IMR-90 (cell line): ENCODE measurements at regions not wholly inside any gene's neighbourhood (a gene's known extent, or its start where the extent isn't known, plus 50 kb on each side); places are given as distances from the start of the nearest gene placed in this dataset.

Source experiments
- ATAC-seq: fragments of 200-7000 bp; cut with Tn5 transposase; 2 replicates; pipeline ENCODE4 v1.9.1; 2020; ENCODE audit warnings: low read depth, mild to moderate bottlenecking, moderate library complexity
- BruUV-seq: library from RNA; stranded (reverse); fragments of 400-500 nt; replicated peaks from 2 replicates; lab custom pipeline; 2021; lab: Mats Ljungman, UMichigan
- CTCF ChIA-PET: fragments of 300-600 bp; formaldehyde crosslinking; extraction: SDS; loops from one replicate; lab custom pipeline; 2021; ENCODE audit warnings: antibody characterized with exemption; lab: Yijun Ruan, JAX
- POLR2A ChIA-PET: fragments of 300-600 bp; sonication (Branson Sonifier 250); formaldehyde crosslinking; loops from one replicate; lab custom pipeline; 2022; ENCODE audit warnings: antibody characterized with exemption; ENCODE audit not compliant: unreplicated experiment; lab: Charles Lee
- DNase-seq: peaks from one replicate; pipeline ENCODE4 v3.0.0; 2013
- H2AFZ ChIP-seq: replicated peaks from 2 replicates; pipeline ENCODE3; 2013; ENCODE audit warnings: low read length, mild to moderate bottlenecking; ENCODE audit not compliant: poor library complexity
- H2AK5ac ChIP-seq: 2 replicates; pipeline ENCODE4 v1.6.1; 2013; ENCODE audit warnings: low read depth, low read length, inconsistent platforms
- H2AK9ac ChIP-seq: replicated peaks from 2 replicates; pipeline ENCODE3; 2013; ENCODE audit warnings: mild to moderate bottlenecking, low read depth, low read length, moderate library complexity; ENCODE audit not compliant: poor library complexity
- H2BK120ac ChIP-seq: 2 replicates; pipeline ENCODE4 v1.6.1; 2013; ENCODE audit warnings: low read depth, low read length, inconsistent platforms
- H2BK15ac ChIP-seq: 3 replicates; pipeline ENCODE4 v1.6.1; 2013; ENCODE audit warnings: low read depth, low read length, inconsistent platforms
- H2BK20ac ChIP-seq: 2 replicates; pipeline ENCODE4 v1.6.1; 2013; ENCODE audit warnings: low read depth, mild to moderate bottlenecking, inconsistent platforms, low read length, moderate library complexity
- H2BK5ac ChIP-seq: 2 replicates; pipeline ENCODE4 v1.6.1; 2013; ENCODE audit warnings: mild to moderate bottlenecking, low read depth, low read length, inconsistent platforms; ENCODE audit not compliant: poor library complexity, severe bottlenecking
- H3K14ac ChIP-seq: replicated peaks from 2 replicates; pipeline ENCODE4 v1.6.1; 2013; ENCODE audit warnings: low read depth, low read length, inconsistent platforms
- H3K18ac ChIP-seq: 2 replicates; pipeline ENCODE4 v1.6.1; 2013; ENCODE audit warnings: low read depth, low read length, control low read depth
- H3K23ac ChIP-seq: 2 replicates; pipeline ENCODE4 v1.6.1; 2013; ENCODE audit warnings: low read depth, low read length, inconsistent platforms
- H3K27ac ChIP-seq: 2 replicates; pipeline ENCODE4 v1.5.1; 2013; ENCODE audit warnings: mild to moderate bottlenecking, control low read depth, low read length; ENCODE audit not compliant: insufficient read depth
- H3K27me3 ChIP-seq: 2 replicates; pipeline ENCODE4 v1.6.1; 2013; ENCODE audit warnings: low read length; ENCODE audit not compliant: control insufficient read depth, insufficient read depth
- H3K36me3 ChIP-seq: 2 replicates; pipeline ENCODE4 v1.6.1; 2013; ENCODE audit warnings: low read length, mixed read lengths; ENCODE audit not compliant: control insufficient read depth, insufficient read depth
- H3K4ac ChIP-seq: 2 replicates; pipeline ENCODE4 v1.6.1; 2013; ENCODE audit warnings: low read depth, low read length, inconsistent platforms
- H3K4me1 ChIP-seq: 2 replicates; pipeline ENCODE4 v1.6.1; 2013; ENCODE audit warnings: low read length, mixed read lengths; ENCODE audit not compliant: control insufficient read depth, insufficient read depth
- H3K4me2 ChIP-seq: 2 replicates; pipeline ENCODE4 v1.6.1; 2013; ENCODE audit warnings: low read depth, mild to moderate bottlenecking, control low read depth, low read length, moderate library complexity
- H3K4me3 ChIP-seq: 2 replicates; pipeline ENCODE4 v1.5.1; 2013; ENCODE audit warnings: low read depth, mild to moderate bottlenecking, control low read depth, low read length, moderate library complexity; ENCODE audit not compliant: insufficient read depth
- H3K56ac ChIP-seq: 2 replicates; pipeline ENCODE4 v1.6.1; 2013; ENCODE audit warnings: low read length, inconsistent platforms; ENCODE audit not compliant: insufficient read depth; ENCODE audit errors: extremely low read depth
- H3K79me1 ChIP-seq, 2 experiments: 2 replicates each; pipeline ENCODE4 v1.6.1; 2013; ENCODE audit warnings: low read length in 2 of 2, inconsistent platforms in 1 of 2, low read depth in 1 of 2
- H3K9ac ChIP-seq: 2 replicates; pipeline ENCODE4 v1.6.1; 2013; ENCODE audit warnings: low read depth, low read length, control low read depth
- H3K9me1 ChIP-seq: 2 replicates; pipeline ENCODE4 v1.6.1; 2013; ENCODE audit warnings: low read length, inconsistent platforms; ENCODE audit not compliant: insufficient read depth
- H3K9me3 ChIP-seq: 2 replicates; pipeline ENCODE4 v1.6.1; 2013; ENCODE audit warnings: low read length; ENCODE audit not compliant: control insufficient read depth, insufficient read depth
- H4K20me1 ChIP-seq: 2 replicates; pipeline ENCODE4 v1.6.1; 2013; ENCODE audit warnings: low read length, inconsistent platforms; ENCODE audit not compliant: insufficient read depth
- H4K5ac ChIP-seq: 2 replicates; pipeline ENCODE4 v1.6.1; 2013; ENCODE audit warnings: mild to moderate bottlenecking, low read depth, low read length, control low read depth
- H4K8ac ChIP-seq, 2 experiments: 2 replicates each; pipeline ENCODE4 v1.6.1; 2013; ENCODE audit warnings: low read depth in 2 of 2, low read length in 2 of 2, control low read depth in 1 of 2, inconsistent platforms in 1 of 2
- H4K91ac ChIP-seq: 2 replicates; pipeline ENCODE4 v1.6.1; 2013; ENCODE audit warnings: low read depth, low read length, inconsistent platforms; ENCODE audit not compliant: insufficient read depth
- BHLHE40 ChIP-seq: fragments of 150-350 bp; IDR thresholded peaks from 2 replicates; pipeline ENCODE4 v1.6.1; 2016; ENCODE audit warnings: mild to moderate bottlenecking, low read depth, low read length
- CEBPB ChIP-seq: IDR thresholded peaks from 2 replicates; pipeline ENCODE4 v1.6.1; 2012; ENCODE audit warnings: low read depth, low read length, improper control_type of control experiment
- CHD1 ChIP-seq: IDR thresholded peaks from 2 replicates; pipeline ENCODE4 v1.6.1; 2012; ENCODE audit warnings: low read depth, low read length, improper control_type of control experiment
- MAFK ChIP-seq: IDR thresholded peaks from 2 replicates; pipeline ENCODE4 v1.6.1; 2012; ENCODE audit warnings: low read depth, low read length, improper control_type of control experiment
- MAZ ChIP-seq: IDR thresholded peaks from 2 replicates; pipeline ENCODE4 v1.6.1; 2012; ENCODE audit warnings: low read depth, mild to moderate bottlenecking, low read length, improper control_type of control experiment, moderate library complexity, borderline replicate concordance
- MXI1 ChIP-seq: IDR thresholded peaks from 2 replicates; pipeline ENCODE4 v1.6.1; 2012; ENCODE audit warnings: low read depth, mild to moderate bottlenecking, low read length, moderate library complexity, borderline replicate concordance
- NFE2L2 ChIP-seq: fragments of 150-350 bp; IDR thresholded peaks from 2 replicates; pipeline ENCODE4 v1.6.1; 2016; ENCODE audit warnings: low read depth, mild to moderate bottlenecking, low read length
- POLR2A ChIP-seq: IDR thresholded peaks from 2 replicates; pipeline ENCODE4 v1.6.1; 2012; ENCODE audit warnings: mild to moderate bottlenecking, low read depth, low read length
- RAD21 ChIP-seq: IDR thresholded peaks from 2 replicates; pipeline ENCODE4 v1.6.1; 2012; ENCODE audit warnings: low read length, improper control_type of control experiment
- SMC3 ChIP-seq: fragments of 150-350 bp; IDR thresholded peaks from 2 replicates; pipeline ENCODE4 v1.6.1; 2016; ENCODE audit warnings: low read depth, mild to moderate bottlenecking, antibody characterized with exemption, low read length, moderate library complexity
- dilution Hi-C: fragments of 300-500 bp; cut with HindIII; formaldehyde crosslinking; loops from one replicate; pipeline ENCODE4 v1.14.3; 2018; ENCODE audit warnings: low sequenced_read_pairs; ENCODE audit not compliant: unreplicated experiment
- in situ Hi-C: fragments of 300-500 bp; cut with MboI; formaldehyde crosslinking; loops from 3 replicates; pipeline ENCODE4 v1.14.3; 2019; ENCODE audit warnings: low sequenced_read_pairs, inconsistent platforms, mixed read lengths
- intact Hi-C: fragments of 100-400 bp; cut with micrococcal nuclease; formaldehyde crosslinking; loops from 2 replicates; pipeline ENCODE4 v1.10.0; 2022
- TF ChIP-seq, protein P1 (sequence below): fragments of 150-350 bp; IDR thresholded peaks from 2 replicates; pipeline ENCODE4 v1.6.1; 2016; ENCODE audit warnings: low read depth, mild to moderate bottlenecking, low read length, moderate library complexity, borderline replicate concordance

GRCh38 chr12:17110316-17110715 is 504.4 kb upstream of the LMO3 start:
- POLR2A ChIA-PET = no interaction called here
- dilution Hi-C loops = no loop called here

More at GRCh38 chr12:17110316-17110715, 504.4 kb upstream of the LMO3 start:
- intact Hi-C loops (no loop called here), in situ Hi-C loops (no loop called here)
- Histone ChIP-seq H3K23ac (no peak overlapping the region), H3K9me3 (peaks cover 2% of the 10 kb centered on the region; the same call in 1 of the 2 replicates), H2BK120ac (no peak overlapping the region), H2AK9ac (no peak overlapping the region), H2AK5ac (no peak overlapping the region), H2BK20ac (no peak overlapping the region), H3K27ac (no peak overlapping the region), H3K4ac (no peak overlapping the region), H3K9me1 (no peaks in the 10 kb centered on the region), H3K36me3 (no peaks in the 10 kb centered on the region), H3K4me2 (no peak overlapping the region), H3K56ac (no peak overlapping the region), H4K20me1 (no peaks in the 10 kb centered on the region), H3K79me1 (no peaks in the 10 kb centered on the region), H2BK15ac (no peak overlapping the region), H4K5ac (no peak overlapping the region), H3K18ac (no peak overlapping the region), H4K91ac (no peak overlapping the region), H3K14ac (no peak overlapping the region), H2AFZ (no peak overlapping the region), H2BK5ac (no peak overlapping the region), H3K27me3 (no peaks in the 10 kb centered on the region), H3K4me3 (no peak overlapping the region), H3K4me1 (no peaks in the 10 kb centered on the region), H3K9ac (no peak overlapping the region), H4K8ac (no peak overlapping the region)
- CTCF ChIA-PET = no interaction called here
- ATAC-seq (no peak), DNase-seq (no peak)
- no TSS peak for BruUV-seq
- TF ChIP-seq MXI1 (no peak), CHD1 (no peak), MAFK (no peak), CEBPB (no peak), POLR2A (no peak), BHLHE40 (no peak), RAD21 (no peak), NFE2L2 (no peak), MAZ (no peak), SMC3 (no peak)
- TF ChIP-seq, protein P1, sequence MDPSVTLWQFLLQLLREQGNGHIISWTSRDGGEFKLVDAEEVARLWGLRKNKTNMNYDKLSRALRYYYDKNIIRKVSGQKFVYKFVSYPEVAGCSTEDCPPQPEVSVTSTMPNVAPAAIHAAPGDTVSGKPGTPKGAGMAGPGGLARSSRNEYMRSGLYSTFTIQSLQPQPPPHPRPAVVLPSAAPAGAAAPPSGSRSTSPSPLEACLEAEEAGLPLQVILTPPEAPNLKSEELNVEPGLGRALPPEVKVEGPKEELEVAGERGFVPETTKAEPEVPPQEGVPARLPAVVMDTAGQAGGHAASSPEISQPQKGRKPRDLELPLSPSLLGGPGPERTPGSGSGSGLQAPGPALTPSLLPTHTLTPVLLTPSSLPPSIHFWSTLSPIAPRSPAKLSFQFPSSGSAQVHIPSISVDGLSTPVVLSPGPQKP = no peak
